Mesendoderm (in vitro differentiated cells): ENCODE measurements at regions not wholly inside any gene's neighbourhood (a gene's known extent, or its start where the extent isn't known, plus 50 kb on each side); places are given as distances from the start of the nearest gene placed in this dataset.

ENCODE experiments used
- DNase-seq: peaks from one replicate; pipeline ENCODE4 v3.0.0; 2013
- H2AK5ac ChIP-seq: 2 replicates; pipeline ENCODE4 v1.6.1; 2013; ENCODE audit warnings: low read length, inconsistent platforms
- H2BK120ac ChIP-seq: 2 replicates; pipeline ENCODE4 v1.6.1; 2013; ENCODE audit warnings: low read depth, mild to moderate bottlenecking, low read length, moderate library complexity, mixed read lengths
- H2BK15ac ChIP-seq: replicated peaks from 2 replicates; pipeline ENCODE4 v1.6.1; 2013; ENCODE audit warnings: low read depth, mild to moderate bottlenecking, moderate library complexity
- H2BK5ac ChIP-seq: 2 replicates; pipeline ENCODE4 v1.6.1; 2013; ENCODE audit warnings: low read length, inconsistent platforms
- H3K18ac ChIP-seq: 2 replicates; pipeline ENCODE4 v1.6.1; 2013; ENCODE audit warnings: mild to moderate bottlenecking, low read length, mixed read lengths
- H3K23ac ChIP-seq: one replicate; pipeline ENCODE4 v1.6.1; 2013; ENCODE audit warnings: low read length
- H3K27ac ChIP-seq: 2 replicates; pipeline ENCODE4 v1.5.1; 2013; ENCODE audit warnings: low read depth, mild to moderate bottlenecking, inconsistent platforms, low read length, moderate library complexity
- H3K27me3 ChIP-seq: 2 replicates; pipeline ENCODE4 v1.6.1; 2013; ENCODE audit warnings: low read length, control low read depth, mild to moderate bottlenecking, inconsistent platforms; ENCODE audit not compliant: insufficient read depth, poor library complexity
- H3K36me3 ChIP-seq: 2 replicates; pipeline ENCODE4 v1.6.1; 2013; ENCODE audit warnings: low read length, inconsistent platforms; ENCODE audit not compliant: control insufficient read depth, insufficient read depth
- H3K4ac ChIP-seq: one replicate; pipeline ENCODE4 v1.6.1; 2013; ENCODE audit warnings: low read depth, mild to moderate bottlenecking, low read length, moderate library complexity
- H3K4me1 ChIP-seq: 2 replicates; pipeline ENCODE4 v1.6.1; 2013; ENCODE audit warnings: low read depth, low read length, inconsistent platforms; ENCODE audit not compliant: control insufficient read depth
- H3K4me2 ChIP-seq: 2 replicates; pipeline ENCODE4 v1.6.1; 2013; ENCODE audit warnings: low read length
- H3K4me3 ChIP-seq: 2 replicates; pipeline ENCODE4 v1.5.1; 2013; ENCODE audit warnings: mild to moderate bottlenecking, low read length
- H3K56ac ChIP-seq: one replicate; pipeline ENCODE4 v1.6.1; 2013; ENCODE audit warnings: low read length
- H3K79me1 ChIP-seq: 2 replicates; pipeline ENCODE4 v1.6.1; 2013; ENCODE audit warnings: low read length, inconsistent platforms
- H3K79me2 ChIP-seq: 2 replicates; pipeline ENCODE4 v1.6.1; 2013; ENCODE audit warnings: mild to moderate bottlenecking, low read length; ENCODE audit not compliant: control insufficient read depth, insufficient read depth
- H3K9ac ChIP-seq: 2 replicates; pipeline ENCODE4 v1.6.1; 2013; ENCODE audit warnings: low read length, inconsistent platforms
- H4K5ac ChIP-seq: one replicate; pipeline ENCODE4 v1.6.1; 2013; ENCODE audit warnings: low read length
- H4K8ac ChIP-seq: one replicate; pipeline ENCODE4 v1.6.1; 2013; ENCODE audit warnings: low read depth, mild to moderate bottlenecking, control low read depth, low read length, moderate library complexity
- WGBS: extraction: QIAGEN DNeasy Blood & Tissue Kit; methylation state at CpG from one replicate; pipeline ENCODE4 v1.1.7; 2013; ENCODE audit warnings: low lambda C conversion rate, missing lambda C conversion rate; ENCODE audit not compliant: insufficient coverage; ENCODE audit errors: extremely low coverage; 5-methylcytosine and 5-hydroxymethylcytosine counted together

DNA sequence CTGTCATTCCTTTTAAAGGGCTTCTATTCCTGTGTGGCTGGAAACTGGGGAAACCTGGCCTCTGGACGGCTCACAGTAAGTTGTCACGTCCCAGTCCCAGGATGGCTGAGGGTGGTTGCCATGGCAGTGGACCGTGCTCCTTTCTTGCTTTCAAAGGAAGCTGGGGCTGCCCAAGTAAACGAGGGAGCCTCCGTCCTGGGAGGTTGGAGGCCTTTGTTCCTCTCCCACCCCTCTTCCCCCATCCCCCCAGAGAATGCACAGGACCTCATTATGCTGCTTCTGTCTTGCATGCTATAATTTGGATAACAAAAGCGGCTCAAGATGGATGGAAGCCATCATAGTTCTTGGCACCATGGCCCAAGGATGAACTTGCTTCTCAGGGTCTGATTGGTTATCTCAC is 325.5 kb upstream of the HS6ST1 start:
- Histone ChIP-seq H4K5ac (no peak overlapping the region), H4K8ac (no peak overlapping the region), H2BK15ac (no peak overlapping the region), H3K4me3 (no peak overlapping the region), H3K36me3 (no peaks in the 10 kb centered on the region), H3K27me3 (no peaks in the 10 kb centered on the region), H3K4me1 (peaks cover 27% of the 10 kb centered on the region), H2BK120ac (no peak overlapping the region), H2AK5ac (peak overlapping the region; percentile 80), H3K56ac (peak overlapping the region; percentile 17), H3K79me2 (no peaks in the 10 kb centered on the region), H3K4ac (no peak overlapping the region), H3K9ac (no peak overlapping the region), H3K23ac (peak overlapping the region; percentile 24), H3K27ac (no peak overlapping the region), H2BK5ac (peak overlapping the region; percentile 12), H3K18ac (peak overlapping the region; percentile 1), H3K79me1 (no peaks in the 10 kb centered on the region), H3K4me2 (no peak overlapping the region)
- WGBS: no CpG with 5 or more reads among the region's 6 CpGs
- DNase-seq: peak; percentile 43

DNA sequence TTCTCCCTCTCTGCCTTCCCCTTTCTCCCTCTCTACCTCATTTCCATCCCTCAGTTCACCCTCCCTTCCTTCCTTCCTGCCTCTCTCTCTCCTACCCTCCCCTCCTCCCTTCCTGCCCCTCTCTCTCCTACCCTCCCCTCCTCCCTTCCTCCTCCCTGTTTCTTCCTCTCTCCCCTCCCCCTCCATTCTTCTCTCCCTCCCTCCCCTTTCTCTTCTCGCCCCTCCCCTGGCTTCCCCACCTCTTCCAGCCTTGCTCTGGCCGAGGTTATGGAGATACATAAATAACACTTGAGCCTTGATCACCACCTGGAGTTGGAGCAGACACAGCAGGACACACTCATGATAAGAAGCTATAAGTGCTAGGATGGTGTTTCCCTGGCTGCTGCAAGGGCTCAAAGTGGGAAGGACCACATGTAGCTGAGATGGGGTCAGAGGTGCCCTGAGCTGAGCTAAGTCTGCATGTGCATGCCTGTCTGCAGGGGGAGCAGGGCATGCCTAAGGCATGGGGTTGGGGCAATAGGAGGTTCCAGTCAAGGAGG is 326.1 kb upstream of the HS6ST1 start:
- Histone ChIP-seq H2BK15ac (no peak overlapping the region), H3K56ac (peak overlapping the region; percentile 51), H3K79me1 (no peaks in the 10 kb centered on the region), H3K9ac (no peak overlapping the region), H4K5ac (no peak overlapping the region), H3K4me3 (no peak overlapping the region), H3K4ac (no peak overlapping the region), H2BK5ac (no peak overlapping the region), H3K27ac (peak overlapping the region; percentile 55), H2BK120ac (no peak overlapping the region), H2AK5ac (no peak overlapping the region), H3K4me1 (peaks cover 22% of the 10 kb centered on the region), H3K79me2 (no peaks in the 10 kb centered on the region), H3K23ac (no peak overlapping the region), H4K8ac (no peak overlapping the region), H3K36me3 (no peaks in the 10 kb centered on the region), H3K18ac (no peak overlapping the region), H3K4me2 (no peak overlapping the region), H3K27me3 (no peaks in the 10 kb centered on the region)
- peak; percentile 98 for DNase-seq
- no CpG with 5 or more reads among the region's 2 CpGs for WGBS

DNA sequence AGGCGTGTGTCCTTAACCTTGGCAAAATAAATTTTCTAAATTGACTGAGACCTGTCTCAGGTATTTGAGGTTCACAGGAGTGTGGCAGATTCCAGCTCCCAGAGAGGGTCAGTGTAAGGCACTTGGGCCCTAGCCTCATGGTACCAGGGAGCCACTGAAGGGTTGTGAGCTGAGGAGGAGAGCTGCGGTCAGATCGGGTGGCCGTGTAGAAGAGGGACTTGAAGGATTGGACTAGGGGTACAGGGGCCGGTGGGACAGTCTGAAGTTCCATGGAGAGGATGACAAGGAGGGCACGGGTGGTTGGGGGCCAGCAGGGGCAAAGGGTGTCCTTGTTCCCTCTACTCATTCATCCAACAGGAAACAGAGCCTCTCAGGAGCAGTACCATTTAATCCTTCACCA is 327.0 kb upstream of the HS6ST1 start:
- peak overlapping the region; percentile 78 for H3K56ac ChIP-seq
- H3K23ac ChIP-seq: no peak overlapping the region
- H3K79me2 ChIP-seq: no peaks in the 10 kb centered on the region
- no peaks in the 10 kb centered on the region for H3K79me1 ChIP-seq
- no peak for DNase-seq
- no peak overlapping the region for H3K4me3 ChIP-seq
- H2BK120ac ChIP-seq: peak overlapping the region; percentile 9
- H3K4me2 ChIP-seq: no peak overlapping the region
- H3K9ac ChIP-seq: peak overlapping the region; percentile 39
- peaks cover 22% of the 10 kb centered on the region for H3K4me1 ChIP-seq
- H2AK5ac ChIP-seq: peak overlapping the region; percentile 83
- H3K4ac ChIP-seq: no peak overlapping the region
- H3K18ac ChIP-seq: peak overlapping the region; percentile 21
- H2BK15ac ChIP-seq: no peak overlapping the region
- H2BK5ac ChIP-seq: peak overlapping the region; percentile 71
- no peak overlapping the region for H4K8ac ChIP-seq
- H3K36me3 ChIP-seq: no peaks in the 10 kb centered on the region
- WGBS: no CpG with 5 or more reads among the region's 6 CpGs
- H4K5ac ChIP-seq: no peak overlapping the region
- peak overlapping the region; percentile 55 for H3K27ac ChIP-seq
- no peaks in the 10 kb centered on the region for H3K27me3 ChIP-seq

DNA sequence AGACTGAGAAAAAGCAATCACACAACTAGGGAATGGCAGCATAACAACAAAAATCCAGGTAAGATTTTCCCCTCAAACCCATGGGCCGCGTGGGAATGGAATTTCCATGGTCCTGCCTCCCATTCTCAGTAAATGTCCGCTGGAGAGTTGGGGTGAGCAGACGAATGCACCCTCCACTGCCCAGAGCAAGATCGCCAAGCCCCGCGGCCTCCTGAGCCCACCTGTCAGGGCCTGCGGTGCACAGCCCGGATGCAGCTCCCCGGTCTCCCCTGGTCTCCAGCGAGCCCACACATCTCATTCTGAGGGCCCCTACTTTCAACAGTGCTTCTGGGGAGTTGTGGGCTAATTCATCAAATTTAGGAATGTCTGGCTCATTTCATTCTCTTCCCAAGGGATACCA is 327.4 kb upstream of the HS6ST1 start:
- Histone ChIP-seq H4K8ac (no peak overlapping the region), H3K27me3 (no peaks in the 10 kb centered on the region), H3K9ac (no peak overlapping the region), H3K4me2 (no peak overlapping the region), H2BK15ac (no peak overlapping the region), H3K4ac (peak overlapping the region; percentile 77), H3K56ac (peak overlapping the region; percentile 17), H3K4me1 (peaks cover 22% of the 10 kb centered on the region), H2AK5ac (no peak overlapping the region), H2BK5ac (peak overlapping the region; percentile 71), H3K27ac (no peak overlapping the region), H3K79me2 (no peaks in the 10 kb centered on the region), H3K23ac (no peak overlapping the region), H3K18ac (no peak overlapping the region), H3K36me3 (no peaks in the 10 kb centered on the region), H2BK120ac (peak overlapping the region; percentile 9), H4K5ac (no peak overlapping the region), H3K4me3 (no peak overlapping the region), H3K79me1 (no peaks in the 10 kb centered on the region)
- no CpG with 5 or more reads among the region's 11 CpGs for WGBS
- no peak for DNase-seq

DNA sequence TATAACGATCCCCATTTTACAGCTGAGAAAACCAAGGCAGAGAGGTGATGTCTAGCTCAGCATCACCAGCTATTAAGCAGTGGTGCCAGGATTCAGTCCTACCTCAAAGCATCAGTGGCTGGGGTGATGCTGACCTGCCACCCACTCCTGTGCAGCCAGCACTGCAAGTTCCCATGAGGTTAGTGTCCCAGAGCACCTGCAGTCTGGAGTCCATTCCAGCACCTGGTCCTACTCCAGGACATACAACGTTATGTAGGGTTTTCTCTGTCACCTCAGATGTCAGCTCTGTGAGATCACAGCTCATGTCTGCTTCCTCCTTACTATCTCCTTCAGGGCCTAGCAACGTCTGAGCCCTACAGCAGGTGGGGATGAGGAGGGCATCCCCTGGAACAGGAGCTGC is 328.0 kb upstream of the HS6ST1 start:
- Histone ChIP-seq H2BK15ac (no peak overlapping the region), H3K56ac (no peak overlapping the region), H4K8ac (no peak overlapping the region), H3K4me1 (peaks cover 22% of the 10 kb centered on the region), H2BK5ac (no peak overlapping the region), H3K9ac (no peak overlapping the region), H3K4me3 (no peak overlapping the region), H3K23ac (no peak overlapping the region), H2AK5ac (peak overlapping the region; percentile 7), H4K5ac (no peak overlapping the region), H3K4ac (no peak overlapping the region), H3K4me2 (no peak overlapping the region), H3K36me3 (no peaks in the 10 kb centered on the region), H3K27me3 (no peaks in the 10 kb centered on the region), H2BK120ac (no peak overlapping the region), H3K18ac (no peak overlapping the region), H3K79me2 (no peaks in the 10 kb centered on the region), H3K27ac (no peak overlapping the region), H3K79me1 (no peaks in the 10 kb centered on the region)
- no peak for DNase-seq
- no CpG with 5 or more reads among the region's 3 CpGs for WGBS

DNA sequence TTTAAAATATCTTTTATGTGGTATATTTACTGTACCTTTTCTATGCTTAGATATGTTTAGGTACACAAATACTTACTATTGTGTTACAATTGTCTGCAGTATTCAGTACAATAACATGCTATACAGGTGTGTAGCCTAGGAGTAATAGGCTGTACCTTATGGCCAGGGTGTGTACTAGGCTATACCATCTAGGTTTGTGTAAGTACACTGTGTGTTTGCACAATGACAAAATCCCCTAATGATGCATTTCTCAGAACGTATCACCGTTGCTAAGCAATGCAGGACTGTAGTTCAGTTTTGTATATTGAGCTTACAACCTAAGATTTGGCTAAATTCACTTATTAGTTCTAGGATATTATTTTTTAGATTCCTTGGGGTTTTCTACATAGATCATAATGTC is 332.3 kb upstream of the HS6ST1 start:
- Histone ChIP-seq H3K79me2 (no peaks in the 10 kb centered on the region), H3K27ac (no peak overlapping the region), H3K36me3 (no peaks in the 10 kb centered on the region), H3K9ac (no peak overlapping the region), H2BK120ac (no peak overlapping the region), H3K4me1 (no peaks in the 10 kb centered on the region), H3K4ac (no peak overlapping the region), H3K18ac (no peak overlapping the region), H3K79me1 (no peaks in the 10 kb centered on the region), H4K5ac (no peak overlapping the region), H3K23ac (no peak overlapping the region), H4K8ac (no peak overlapping the region), H3K56ac (no peak overlapping the region), H3K27me3 (no peaks in the 10 kb centered on the region), H2AK5ac (no peak overlapping the region), H3K4me3 (no peak overlapping the region), H2BK15ac (no peak overlapping the region), H3K4me2 (no peak overlapping the region), H2BK5ac (no peak overlapping the region)
- DNase-seq: no peak
- no CpG with 5 or more reads among the region's 2 CpGs for WGBS
